NCI-H748 (cell line): ENCODE measurements at regions not wholly inside any gene's neighbourhood (a gene's known extent, or its start where the extent isn't known, plus 50 kb on each side); places are given as distances from the start of the nearest gene placed in this dataset.

ENCODE experiments used
- DNase-seq: peaks from one replicate; lab custom pipeline; 2025; ENCODE audit not compliant: unreplicated experiment; lab: John Stamatoyannopoulos, UW

DNA sequence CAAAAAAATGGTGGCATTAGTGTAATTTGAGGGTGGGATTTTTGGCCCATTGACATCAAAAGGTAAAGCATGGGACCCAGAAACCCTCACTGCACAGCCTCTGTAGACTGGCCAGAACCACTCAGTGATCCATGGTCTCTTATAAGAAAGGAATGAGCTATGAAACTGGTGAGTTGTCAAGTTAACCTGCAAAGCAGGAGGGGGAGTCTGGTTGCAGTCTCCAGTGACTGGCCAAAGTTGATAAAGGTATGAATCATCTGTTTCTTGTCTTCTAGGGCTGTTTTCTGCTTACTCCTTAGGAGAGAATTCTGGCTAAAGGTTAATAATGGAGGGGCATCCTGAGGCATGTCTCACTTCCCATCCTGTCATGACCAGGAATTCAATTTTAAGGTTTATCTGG lies 325.2 kb downstream of the TLR4 start:
- DNase-seq, result no peak

DNA sequence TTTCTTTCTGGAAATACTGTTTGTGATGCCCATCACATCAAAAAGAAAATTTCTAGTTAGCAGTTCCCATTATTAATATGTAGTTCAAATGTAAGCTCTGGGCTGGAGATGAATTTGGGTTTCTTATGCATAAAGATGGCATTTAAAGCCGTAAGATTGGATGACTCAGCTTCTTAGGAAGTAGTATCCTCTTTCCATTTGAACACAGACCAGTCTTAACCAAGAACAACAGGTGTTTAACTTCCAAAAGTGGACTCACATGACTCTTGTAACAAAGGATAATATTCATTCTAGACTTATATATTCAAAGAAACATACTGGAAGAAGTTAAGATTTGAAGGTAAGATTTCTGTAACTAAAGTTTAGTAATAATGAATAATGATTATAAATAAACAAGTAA lies 330.5 kb downstream of the TLR4 start:
- no peak for DNase-seq

DNA sequence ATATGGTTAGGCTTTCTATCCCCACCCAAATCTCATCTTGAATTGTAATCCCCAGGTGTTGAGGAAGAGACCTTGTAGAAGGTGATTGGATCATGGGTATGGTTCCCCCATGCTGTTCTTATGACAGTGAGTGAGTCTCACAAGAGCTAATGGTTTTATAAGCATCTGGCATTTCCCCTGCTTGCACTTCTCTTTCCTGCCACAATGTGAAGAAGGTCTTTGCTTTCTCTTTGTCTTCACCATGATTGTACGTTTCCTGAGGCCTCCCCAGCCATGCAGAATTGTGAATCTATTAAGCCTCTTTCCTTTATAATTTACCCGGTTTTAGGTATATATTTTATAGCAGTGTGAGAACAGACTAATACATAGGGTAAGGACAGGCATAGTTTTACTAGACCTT lies 334.5 kb downstream of the TLR4 start:
- no peak for DNase-seq

DNA sequence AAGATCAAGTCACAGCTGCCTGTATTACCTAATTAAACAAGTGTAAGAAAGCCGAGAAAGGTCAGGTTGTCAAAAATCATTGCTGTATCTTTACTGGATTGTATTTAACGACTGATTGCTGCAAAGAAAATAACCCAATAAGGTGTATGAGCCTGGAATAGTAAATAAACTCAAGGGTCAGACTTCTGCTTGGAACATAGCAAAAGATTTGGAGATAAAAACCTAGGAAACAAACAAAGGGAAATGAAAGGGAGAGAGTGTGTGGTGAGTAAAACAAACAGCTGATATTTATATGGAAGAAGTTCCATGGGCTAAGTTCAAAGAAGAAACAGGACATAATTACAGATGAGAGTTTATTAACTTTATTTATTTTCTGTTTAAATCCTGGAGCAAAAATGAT lies 354.0 kb downstream of the TLR4 start:
- DNase-seq, result peak; percentile 33

DNA sequence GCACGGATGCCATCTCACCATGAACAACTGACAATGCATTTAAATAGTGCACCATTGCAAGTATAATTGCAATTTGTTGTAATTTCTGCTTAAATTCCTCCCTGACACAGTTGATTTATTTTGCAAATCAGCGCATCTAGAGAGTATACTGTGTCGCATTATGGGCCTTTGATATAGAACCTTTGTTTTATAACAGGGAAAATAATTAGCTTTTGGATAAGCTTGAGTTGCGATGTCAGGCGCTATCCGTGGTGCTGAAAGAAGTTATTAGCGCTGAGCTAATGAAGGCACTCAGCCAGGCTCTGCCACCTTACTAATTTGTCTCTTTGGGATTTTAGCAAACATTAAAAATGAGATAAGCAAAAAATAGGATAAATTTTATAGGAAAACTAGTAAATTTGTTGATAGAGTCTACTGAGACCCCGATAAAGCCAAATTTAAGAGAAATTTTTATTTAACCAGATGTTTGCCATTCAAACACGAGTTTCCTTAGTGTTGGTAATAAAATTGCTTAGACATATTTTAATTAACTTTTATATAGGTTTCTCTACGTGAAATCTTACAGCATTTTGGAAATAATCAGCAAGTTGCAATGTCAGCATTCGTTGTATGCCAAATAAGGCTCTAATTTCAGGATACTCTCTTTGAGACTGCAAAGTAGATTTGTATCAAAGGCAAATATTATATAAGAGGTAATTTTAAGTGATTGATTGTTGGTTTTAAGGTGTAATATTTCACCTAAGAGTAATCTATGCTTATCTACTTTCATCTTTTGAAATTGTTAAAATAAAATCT lies 355.5 kb downstream of the TLR4 start:
- peak; percentile 44 for DNase-seq

DNA sequence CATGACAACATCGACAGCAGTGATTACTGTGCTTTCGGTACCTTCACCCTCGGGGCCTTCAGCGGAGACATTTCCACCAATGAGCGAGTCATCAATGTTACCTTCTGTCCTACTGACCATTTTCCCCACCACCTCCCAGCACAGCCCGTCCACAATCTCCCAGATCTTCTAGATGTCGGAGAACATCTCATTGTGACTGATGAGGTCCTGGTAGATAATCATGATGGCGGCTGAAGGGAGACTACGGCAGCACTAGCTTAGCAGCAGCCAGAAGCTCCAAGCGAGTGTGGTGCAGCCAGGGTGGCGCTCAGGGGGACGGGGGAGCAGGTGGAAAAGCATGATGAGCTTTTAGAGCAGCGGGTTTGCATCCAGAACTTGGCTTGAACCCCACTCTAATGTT lies 379.0 kb downstream of the TLR4 start:
- DNase-seq, result no peak

DNA sequence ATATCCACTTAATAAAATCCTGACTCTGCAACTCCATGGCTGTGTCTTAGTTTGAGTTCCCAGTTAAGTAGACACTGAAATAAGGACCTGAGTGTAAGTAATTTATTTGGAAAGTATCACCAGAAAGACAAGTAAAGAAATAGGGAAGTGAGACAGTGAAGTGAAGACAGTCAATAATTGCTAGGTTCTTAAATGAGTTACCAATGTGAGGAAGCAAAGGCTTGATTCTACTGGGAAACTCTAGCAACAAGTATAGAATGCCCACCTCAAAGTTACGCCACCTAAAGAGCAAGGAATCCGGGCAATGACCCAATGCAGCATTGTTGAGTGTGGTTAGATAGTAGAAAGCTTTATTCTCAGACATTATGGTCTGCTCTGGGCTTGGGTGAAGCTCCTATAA lies 383.9 kb downstream of the TLR4 start:
- DNase-seq, result no peak

DNA sequence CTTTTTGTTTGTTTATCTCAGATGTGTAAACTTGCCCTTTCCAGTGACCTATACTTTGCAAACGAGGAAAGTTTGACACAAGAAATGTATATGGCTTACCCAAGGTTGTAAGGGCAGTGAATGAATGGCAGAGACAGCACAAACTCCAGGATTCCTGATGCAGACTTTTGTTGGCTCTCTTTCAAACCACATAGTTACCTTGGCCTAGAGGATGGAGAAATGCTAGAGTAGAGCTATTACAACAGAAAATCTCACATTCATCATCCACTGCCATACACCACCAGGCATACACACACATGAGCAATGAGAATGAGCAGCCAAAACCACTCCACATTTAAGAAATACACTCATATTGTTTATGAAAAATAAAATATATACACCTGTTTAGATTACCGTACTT lies 387.0 kb downstream of the TLR4 start:
- DNase-seq, result no peak

DNA sequence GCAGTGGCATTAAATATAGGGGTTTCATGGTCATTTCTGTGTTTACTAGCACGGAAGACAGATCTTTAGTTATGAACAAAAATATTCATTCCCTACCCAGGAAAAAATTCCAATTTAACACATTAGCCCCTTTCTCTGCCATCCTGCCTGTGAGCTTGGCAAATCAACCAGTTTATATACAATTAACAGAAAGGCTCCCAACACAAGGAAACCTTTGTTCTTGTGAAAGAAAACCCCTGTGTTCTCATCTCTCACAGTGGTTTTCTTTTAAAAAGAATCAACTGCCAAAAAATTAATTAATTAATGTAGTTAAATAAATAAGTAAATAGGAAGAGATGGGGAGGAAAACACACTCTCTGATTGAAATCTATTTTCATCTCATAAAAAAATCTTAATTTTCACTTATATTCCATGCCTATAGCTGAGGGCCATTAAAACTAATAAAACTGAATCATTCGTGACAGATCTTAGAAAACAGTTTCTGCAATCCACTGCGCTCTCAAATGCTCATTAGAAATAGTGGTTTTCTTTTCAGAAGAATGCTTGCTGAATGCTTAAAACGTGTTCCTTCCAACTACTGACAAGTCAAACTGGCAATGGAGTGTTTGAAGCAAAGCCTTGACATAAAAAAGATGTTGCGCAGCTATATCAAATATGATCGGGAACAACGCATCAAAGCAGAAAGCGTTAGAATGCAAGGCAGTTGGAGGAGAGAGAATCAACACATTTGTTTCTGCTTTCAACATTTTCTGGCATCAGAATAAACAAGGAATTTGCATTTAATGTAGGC lies 387.7 kb downstream of the TLR4 start:
- DNase-seq, result no peak

DNA sequence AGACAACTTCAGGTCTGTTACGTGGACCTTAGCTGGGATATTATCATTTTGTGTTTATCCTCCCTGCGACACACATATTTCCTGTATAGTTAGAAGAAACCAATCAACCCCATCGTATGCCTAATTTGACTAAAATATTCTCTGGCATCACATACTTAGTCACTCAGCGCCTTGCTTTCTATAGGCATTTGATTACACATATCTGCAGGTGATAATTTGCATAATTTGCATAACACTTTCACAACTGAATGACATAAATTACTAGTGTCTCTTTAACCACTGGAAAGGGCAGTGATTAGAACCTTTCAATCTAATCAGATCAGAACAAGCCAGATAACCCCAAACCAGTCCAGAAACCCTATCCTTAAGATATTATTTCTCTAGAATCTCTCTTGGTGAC lies 390.2 kb downstream of the TLR4 start:
- no peak for DNase-seq

DNA sequence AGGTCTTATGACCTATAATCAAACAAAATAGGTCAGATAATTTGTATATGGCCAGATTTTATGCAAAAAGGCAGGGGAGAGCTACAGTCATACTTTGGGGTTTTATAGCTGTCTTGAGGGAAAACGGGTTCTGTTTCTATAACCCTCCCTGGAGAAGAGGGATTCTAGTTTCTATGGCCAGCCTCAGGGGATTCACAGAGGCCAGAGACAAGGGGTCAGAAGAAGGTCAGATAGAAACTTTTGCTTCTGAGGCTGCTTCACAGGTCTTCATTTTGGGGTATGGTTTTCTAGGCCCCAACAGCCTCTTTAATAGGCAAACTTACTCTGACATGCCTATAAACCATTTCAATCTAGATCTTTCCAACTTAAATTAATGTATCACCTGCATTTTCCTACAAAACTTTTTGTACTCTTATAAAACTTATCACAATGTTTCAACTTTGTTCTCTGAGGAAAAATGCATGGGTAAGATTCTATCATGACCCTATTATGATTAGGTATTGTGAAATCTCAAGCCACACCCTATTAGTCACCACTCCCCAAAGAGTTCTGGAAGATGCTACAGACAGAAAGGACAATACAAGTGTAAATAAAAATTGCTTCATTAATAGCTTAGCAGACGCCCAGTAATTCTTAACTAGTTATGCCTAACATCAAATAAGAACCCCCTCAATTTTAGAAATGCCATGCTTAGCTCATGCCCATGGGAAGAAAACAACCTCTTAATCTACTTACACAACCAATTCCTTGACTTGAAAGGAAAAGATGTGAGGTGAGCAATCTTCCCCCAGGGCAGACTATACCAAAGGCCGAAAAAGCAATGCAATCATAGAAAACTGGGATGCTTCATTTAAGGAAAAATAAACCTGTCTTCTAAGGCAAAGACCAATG lies 396.6 kb downstream of the TLR4 start:
- no peak for DNase-seq

DNA sequence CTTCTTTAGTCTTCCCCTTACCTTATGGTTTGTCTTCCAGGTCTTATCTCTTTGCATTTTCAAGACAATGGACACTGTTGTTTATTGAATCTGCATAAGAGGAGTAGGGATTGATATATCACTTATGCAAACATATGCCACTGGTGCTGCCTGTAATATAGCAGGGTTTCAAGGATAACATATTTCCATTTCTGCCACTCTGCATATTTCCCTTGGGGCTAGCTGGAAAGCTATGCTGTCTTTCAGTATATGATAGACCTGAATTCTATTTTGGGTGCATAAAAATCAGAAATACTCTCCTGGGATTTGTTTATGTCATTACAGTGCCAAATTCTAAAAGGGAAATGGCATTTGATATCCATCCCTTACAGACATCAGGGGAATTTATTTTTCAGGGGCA lies 400.2 kb downstream of the TLR4 start:
- no peak for DNase-seq

DNA sequence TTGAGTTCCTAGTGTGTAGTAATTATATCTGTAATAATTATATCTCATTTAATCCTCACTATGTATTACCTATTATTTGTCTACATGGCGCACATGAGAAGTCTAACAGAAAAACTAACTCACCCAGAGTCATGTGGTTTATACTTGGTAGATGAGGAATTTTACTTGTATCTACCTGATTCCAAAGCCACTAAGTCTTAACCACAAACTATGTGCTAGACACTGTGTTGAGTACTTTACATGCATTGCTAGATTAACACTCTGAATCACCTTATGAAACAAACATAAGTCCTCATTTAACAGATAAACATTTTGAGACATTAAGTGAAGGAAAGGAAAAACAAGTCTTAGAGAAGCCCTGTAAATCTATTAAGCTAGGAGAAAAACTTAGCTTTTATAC lies 404.8 kb downstream of the TLR4 start:
- DNase-seq, result no peak

DNA sequence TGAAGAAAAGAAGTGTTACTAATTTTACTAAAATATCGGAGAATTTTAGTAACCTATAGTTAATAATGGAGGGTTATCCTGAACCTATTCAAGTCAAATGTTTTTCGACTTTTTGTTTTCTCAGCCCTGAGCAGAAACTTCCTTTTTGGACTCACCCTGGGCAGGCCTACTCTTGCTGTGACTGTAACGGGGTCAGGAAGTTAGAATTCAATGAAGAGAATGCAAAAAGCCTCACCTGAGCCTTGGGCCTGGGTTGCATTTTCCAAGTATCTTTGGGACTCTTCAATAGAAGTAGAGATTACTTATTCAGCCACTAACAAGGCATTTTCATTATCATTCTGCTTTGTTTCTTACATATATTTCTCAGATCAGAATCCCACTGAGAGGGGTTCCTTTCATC lies 405.3 kb downstream of the TLR4 start:
- no peak for DNase-seq

DNA sequence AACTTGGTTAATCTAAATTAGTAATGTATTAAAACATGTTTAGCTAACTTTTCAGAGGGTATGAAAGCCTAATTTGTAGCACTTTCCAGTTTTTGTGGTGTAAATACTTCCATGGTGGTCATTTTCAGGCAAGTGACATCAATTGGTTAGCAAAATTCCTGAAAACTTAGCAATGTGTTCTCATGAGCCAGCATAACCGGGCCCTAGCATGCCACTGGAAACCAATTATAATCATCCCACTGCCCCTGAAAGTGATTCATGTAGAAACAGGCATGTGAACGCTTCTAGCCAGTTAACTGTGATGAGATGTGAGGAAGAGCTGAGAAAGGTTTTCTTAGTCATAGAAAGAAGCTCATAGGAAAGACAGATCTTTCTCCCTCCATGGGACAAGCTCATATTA lies 417.2 kb downstream of the TLR4 start:
- no peak for DNase-seq

DNA sequence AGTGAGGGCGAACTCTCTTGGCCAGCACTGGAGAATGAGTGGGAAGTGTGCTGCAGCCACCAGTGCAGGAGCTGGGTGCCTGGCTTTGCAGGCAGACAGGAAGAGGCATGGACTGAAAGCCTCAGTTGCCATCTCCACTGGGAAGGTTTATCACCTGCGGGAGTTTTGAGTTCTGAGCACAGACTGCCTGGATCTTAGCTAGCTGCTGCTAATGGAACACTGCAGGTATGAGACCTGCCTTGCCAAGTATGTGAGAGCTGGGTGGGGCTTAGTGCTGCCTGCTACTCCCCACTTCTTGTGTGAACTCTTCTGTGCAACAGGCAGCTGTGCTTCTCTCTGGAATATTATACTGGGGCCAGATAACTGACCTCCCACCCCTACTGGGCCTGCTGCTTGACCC lies 424.1 kb downstream of the TLR4 start:
- DNase-seq, result no peak

DNA sequence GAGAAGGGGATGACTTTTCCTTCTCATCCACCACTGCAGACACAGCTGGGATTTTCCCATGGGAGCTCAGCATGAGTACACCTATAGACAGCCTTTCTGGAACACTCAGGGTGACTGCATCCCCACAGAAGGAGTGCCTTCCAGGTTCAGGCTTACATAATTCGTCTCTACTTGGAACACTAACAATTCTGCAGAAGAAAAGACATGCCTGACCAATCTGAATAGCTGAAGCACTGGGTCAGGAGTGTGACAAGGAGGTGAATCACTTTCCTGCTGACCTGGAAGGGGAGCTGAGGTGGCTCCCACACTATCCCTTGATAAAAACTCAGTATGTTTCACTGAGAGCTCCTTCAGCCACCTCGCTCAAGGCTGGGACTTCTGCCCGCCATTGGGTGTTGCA lies 425.3 kb downstream of the TLR4 start:
- DNase-seq, result no peak

DNA sequence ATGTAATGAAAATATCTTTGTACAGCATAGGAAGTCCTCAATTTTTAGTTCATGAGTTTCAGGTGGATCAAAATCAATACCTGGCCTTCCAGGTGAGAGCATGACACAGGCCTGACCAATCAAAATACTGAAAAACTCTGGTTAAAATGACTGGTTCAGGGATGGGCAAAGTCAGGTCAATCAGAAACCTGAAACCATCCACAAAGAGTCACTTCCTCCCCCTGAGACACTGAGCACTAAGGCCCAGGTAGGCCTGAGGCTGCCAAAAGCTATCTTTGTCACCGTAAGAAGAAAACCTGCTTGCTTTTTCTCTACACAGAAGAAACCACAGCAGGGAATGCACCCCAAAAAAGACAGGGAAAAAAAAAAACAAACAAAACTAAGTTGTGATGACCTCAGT lies 444.8 kb downstream of the TLR4 start:
- no peak for DNase-seq

DNA sequence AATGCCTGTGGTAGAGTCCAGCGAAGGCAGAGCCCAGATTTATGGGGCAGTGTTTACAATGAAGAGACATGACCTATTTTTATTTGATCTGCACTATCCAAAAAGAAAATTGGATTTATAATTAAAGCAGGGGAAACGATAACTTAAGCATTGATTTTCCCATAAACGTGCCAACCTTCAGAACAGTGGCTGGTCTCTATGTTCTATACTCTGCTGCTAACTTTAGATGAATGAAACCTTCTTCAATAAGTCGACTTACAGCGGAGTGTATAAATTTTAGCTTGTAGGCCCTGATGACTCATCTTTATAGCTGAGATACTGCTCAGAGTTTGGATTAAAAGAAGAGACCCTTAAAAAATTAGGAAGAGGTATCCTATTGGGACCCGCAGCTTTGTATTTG lies 452.6 kb downstream of the TLR4 start:
- DNase-seq, result no peak

DNA sequence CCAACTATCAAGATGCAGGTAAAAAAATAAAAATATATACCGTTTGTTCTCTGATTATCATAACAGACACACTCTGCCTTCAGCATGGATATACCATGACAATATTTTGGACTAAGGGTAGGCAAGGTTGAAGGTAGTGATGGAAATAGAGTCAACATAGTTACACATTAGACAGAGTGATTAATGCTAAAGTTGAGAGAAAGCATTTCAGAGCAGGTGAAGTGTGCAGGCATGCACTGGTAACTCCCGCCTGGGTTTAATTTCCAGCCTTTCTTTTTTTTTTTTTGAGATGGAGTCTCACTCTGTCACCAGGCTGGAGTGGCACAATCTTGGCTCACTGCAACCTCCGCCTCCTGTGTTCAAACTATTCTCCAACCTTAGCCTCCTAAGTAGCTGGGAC lies 458.5 kb downstream of the TLR4 start:
- no peak for DNase-seq

DNA sequence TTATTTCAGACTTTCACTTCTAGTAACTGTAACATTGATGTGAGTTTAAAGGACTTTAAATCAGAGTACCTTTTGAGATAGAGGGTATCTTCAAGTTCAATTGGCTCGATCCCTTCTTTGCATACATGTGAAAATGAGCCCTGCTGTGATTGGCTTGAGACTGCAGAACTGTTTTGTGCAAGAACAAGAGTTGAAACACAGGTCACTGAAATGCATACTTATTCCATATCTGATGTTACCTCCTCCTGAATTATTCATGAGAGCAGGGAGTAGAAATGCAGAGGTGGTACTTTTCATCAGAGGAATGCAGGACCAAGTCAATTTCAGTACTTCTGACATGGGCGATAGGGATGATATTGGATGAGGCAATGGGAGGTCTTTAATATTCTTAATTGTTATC lies 459.5 kb downstream of the TLR4 start:
- DNase-seq, result no peak

DNA sequence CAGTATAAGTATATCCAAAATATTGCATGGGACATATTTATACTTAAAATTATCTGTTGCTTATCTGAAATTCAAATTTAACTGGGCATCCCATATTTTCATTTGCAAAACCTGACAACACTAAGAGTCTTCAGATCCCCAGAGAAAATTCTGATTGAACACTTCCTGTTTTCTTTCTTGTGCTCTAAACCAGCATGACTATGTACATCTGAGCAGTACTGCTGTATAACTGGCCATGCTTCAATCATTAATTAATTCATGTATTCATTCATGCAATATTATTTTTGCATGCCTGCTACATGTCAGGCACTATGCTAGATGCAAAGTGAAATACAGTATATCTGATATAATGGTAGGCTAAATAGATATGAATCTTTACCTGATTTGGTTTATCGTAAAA lies 461.2 kb downstream of the TLR4 start:
- no peak for DNase-seq
